ENCODE measurements at regions not wholly inside any gene's neighbourhood (a gene's known extent, or its start where the extent isn't known, plus 50 kb on each side); places are given as distances from the start of the nearest gene placed in this dataset.

GRCh38 chr3:150059729-150060128 is 89.0 kb upstream of the PFN2 start:
- TF ChIP-seq POLR2A (IDR thresholded peaks at IDR 0.05; ENCODE audit: low read depth, low read length) (no peak), TAF1 (IDR thresholded peaks at IDR 0.05; ENCODE audit: borderline replicate concordance, low read depth, low read length) (no peak)

All from GM12892 (cell line).